Osteoblast (primary cell): ENCODE measurements at regions not wholly inside any gene's neighbourhood (a gene's known extent, or its start where the extent isn't known, plus 50 kb on each side); places are given as distances from the start of the nearest gene placed in this dataset.
A peak's percentile ranks its signal among the peaks of the same experiment; 100 is the strongest.

Experiments used
- DNase-seq: peaks from one replicate; pipeline ENCODE4 v3.0.0; 2011; ENCODE audit warnings: low spot score, mixed read lengths; ENCODE audit not compliant: insufficient read length; ENCODE audit errors: missing footprints
- H2AFZ ChIP-seq: 2 replicates; pipeline ENCODE4 v1.6.0; 2011; ENCODE audit warnings: mild to moderate bottlenecking, low read length
- H3K27ac ChIP-seq: 2 replicates; pipeline ENCODE4 v1.5.1; 2011; ENCODE audit warnings: mild to moderate bottlenecking, low read depth, low read length, moderate library complexity
- H3K27me3 ChIP-seq: 2 replicates; pipeline ENCODE4 v1.6.0; 2012; ENCODE audit warnings: mild to moderate bottlenecking, control low read depth, inconsistent platforms, low read length, moderate library complexity; ENCODE audit not compliant: insufficient read depth
- H3K36me3 ChIP-seq: 2 replicates; pipeline ENCODE4 v1.5.1; 2011; ENCODE audit warnings: mild to moderate bottlenecking, low read length, control low read depth, moderate library complexity; ENCODE audit not compliant: insufficient read depth
- H3K4me1 ChIP-seq: 2 replicates; pipeline ENCODE4 v1.5.1; 2011; ENCODE audit warnings: mild to moderate bottlenecking, low read length, control low read depth, moderate library complexity; ENCODE audit not compliant: insufficient read depth
- H3K4me2 ChIP-seq: 2 replicates; pipeline ENCODE4 v1.6.0; 2011; ENCODE audit warnings: mild to moderate bottlenecking, low read length; ENCODE audit not compliant: insufficient read depth
- H3K4me3 ChIP-seq: fragments of 200-600 bp; sonication (generic); 3 replicates; pipeline ENCODE4 v1.5.1; 2012; ENCODE audit warnings: mild to moderate bottlenecking, low read length, inconsistent platforms; ENCODE audit not compliant: insufficient read depth
- H3K79me2 ChIP-seq: 2 replicates; pipeline ENCODE4 v1.6.0; 2012; ENCODE audit warnings: mild to moderate bottlenecking, low read length, control low read depth, inconsistent platforms; ENCODE audit not compliant: insufficient read depth
- H3K9me3 ChIP-seq: 2 replicates; pipeline ENCODE4 v1.5.1; 2011; ENCODE audit warnings: low read depth, low read length, control low read depth
- H4K20me1 ChIP-seq: 2 replicates; pipeline ENCODE4 v1.6.0; 2012; ENCODE audit warnings: mild to moderate bottlenecking, low read length, control low read depth; ENCODE audit not compliant: insufficient read depth
- TF ChIP-seq, protein P1 (sequence below): IDR thresholded peaks from 2 replicates; pipeline ENCODE4 v1.5.1; 2011; ENCODE audit warnings: mild to moderate bottlenecking, low read depth, low read length, moderate library complexity; ENCODE audit errors: extremely low read depth

- H3K4me3 ChIP-seq, result no peak overlapping the region
- TF ChIP-seq, protein P1, sequence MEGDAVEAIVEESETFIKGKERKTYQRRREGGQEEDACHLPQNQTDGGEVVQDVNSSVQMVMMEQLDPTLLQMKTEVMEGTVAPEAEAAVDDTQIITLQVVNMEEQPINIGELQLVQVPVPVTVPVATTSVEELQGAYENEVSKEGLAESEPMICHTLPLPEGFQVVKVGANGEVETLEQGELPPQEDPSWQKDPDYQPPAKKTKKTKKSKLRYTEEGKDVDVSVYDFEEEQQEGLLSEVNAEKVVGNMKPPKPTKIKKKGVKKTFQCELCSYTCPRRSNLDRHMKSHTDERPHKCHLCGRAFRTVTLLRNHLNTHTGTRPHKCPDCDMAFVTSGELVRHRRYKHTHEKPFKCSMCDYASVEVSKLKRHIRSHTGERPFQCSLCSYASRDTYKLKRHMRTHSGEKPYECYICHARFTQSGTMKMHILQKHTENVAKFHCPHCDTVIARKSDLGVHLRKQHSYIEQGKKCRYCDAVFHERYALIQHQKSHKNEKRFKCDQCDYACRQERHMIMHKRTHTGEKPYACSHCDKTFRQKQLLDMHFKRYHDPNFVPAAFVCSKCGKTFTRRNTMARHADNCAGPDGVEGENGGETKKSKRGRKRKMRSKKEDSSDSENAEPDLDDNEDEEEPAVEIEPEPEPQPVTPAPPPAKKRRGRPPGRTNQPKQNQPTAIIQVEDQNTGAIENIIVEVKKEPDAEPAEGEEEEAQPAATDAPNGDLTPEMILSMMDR, result no peak
- no peaks in the 10 kb centered on the region for H4K20me1 ChIP-seq
- no peak overlapping the region for H3K27ac ChIP-seq
- no peaks in the 10 kb centered on the region for H3K27me3 ChIP-seq
- no peaks in the 10 kb centered on the region for H3K4me1 ChIP-seq
- H3K79me2 ChIP-seq, result no peaks in the 10 kb centered on the region
- no peaks in the 10 kb centered on the region for H3K36me3 ChIP-seq
- H3K4me2 ChIP-seq, result no peak overlapping the region
- no peak overlapping the region for H2AFZ ChIP-seq
- H3K9me3 ChIP-seq, result no peaks in the 10 kb centered on the region
- DNase-seq, result no peak
Observed at GRCh38 chr10:121087129-121087528, 236.0 kb downstream of the WDR11 start.

GRCh38 chr10:121087688-121088087 lies 236.5 kb downstream of the WDR11 start:
- H3K4me3 ChIP-seq, result no peak overlapping the region
- no peaks in the 10 kb centered on the region for H3K4me1 ChIP-seq
- TF ChIP-seq, protein P1, result no peak
- no peak for DNase-seq
- no peak overlapping the region for H2AFZ ChIP-seq
- H4K20me1 ChIP-seq, result no peaks in the 10 kb centered on the region
- no peaks in the 10 kb centered on the region for H3K27me3 ChIP-seq
- no peak overlapping the region for H3K4me2 ChIP-seq
- no peaks in the 10 kb centered on the region for H3K36me3 ChIP-seq
- H3K9me3 ChIP-seq, result no peaks in the 10 kb centered on the region
- H3K27ac ChIP-seq, result no peak overlapping the region
- H3K79me2 ChIP-seq, result no peaks in the 10 kb centered on the region

DNA sequence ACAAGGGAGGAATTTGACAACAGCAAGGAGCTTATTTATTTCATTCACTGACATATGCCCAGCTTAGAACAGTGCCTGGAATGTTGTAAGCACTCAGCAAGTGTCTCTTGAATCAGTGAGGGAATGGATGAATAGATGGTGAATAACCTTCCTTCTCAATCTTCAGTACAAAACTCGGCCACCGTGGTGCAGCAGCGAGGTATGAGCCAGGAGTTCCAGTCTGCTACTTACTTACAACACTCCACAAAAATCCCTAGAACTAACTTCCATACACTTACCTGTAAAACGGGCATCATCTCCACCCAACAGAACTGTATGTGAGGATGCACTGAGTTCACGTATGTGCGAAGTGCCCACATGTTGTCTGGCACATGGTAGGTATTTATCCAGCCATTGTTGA lies 237.4 kb downstream of the WDR11 start:
- Histone ChIP-seq H3K36me3 (no peaks in the 10 kb centered on the region), H3K4me3 (no peak overlapping the region), H3K4me2 (no peak overlapping the region), H4K20me1 (no peaks in the 10 kb centered on the region), H3K4me1 (no peaks in the 10 kb centered on the region), H3K27me3 (no peaks in the 10 kb centered on the region), H3K9me3 (no peaks in the 10 kb centered on the region), H3K79me2 (no peaks in the 10 kb centered on the region), H3K27ac (no peak overlapping the region), H2AFZ (no peak overlapping the region)
- TF ChIP-seq, protein P1, result peak; percentile 8
- peak; percentile 36 for DNase-seq

DNA sequence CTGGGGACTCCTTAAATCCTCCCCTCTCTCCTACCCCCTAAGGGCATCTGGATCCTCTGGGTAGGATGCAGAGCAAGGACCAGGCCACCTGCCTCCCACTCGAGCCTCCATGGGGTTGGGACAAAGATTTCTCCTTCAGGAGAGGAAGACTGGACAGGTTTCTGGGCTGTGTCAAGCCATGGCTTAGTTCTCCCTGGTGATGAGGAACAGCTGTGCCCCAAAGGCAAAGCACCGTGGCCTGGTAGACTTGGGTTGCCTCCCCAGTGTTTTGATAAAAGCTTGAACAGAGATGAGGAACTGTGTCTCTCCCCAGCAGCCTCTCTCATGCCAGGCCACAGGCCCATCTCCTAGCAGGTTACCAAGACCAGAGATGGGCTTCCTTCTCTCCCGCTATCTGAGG lies 238.3 kb downstream of the WDR11 start:
- Histone ChIP-seq H3K27ac (no peak overlapping the region), H3K4me3 (no peak overlapping the region), H3K9me3 (no peaks in the 10 kb centered on the region), H3K79me2 (no peaks in the 10 kb centered on the region), H3K4me2 (no peak overlapping the region), H3K27me3 (no peaks in the 10 kb centered on the region), H3K4me1 (no peaks in the 10 kb centered on the region), H3K36me3 (no peaks in the 10 kb centered on the region), H2AFZ (no peak overlapping the region), H4K20me1 (no peaks in the 10 kb centered on the region)
- TF ChIP-seq, protein P1, result no peak
- no peak for DNase-seq
